OCI-LY3 (cell line): ENCODE measurements at regions not wholly inside any gene's neighbourhood (a gene's known extent, or its start where the extent isn't known, plus 50 kb on each side); places are given as distances from the start of the nearest gene placed in this dataset.

Experiments
- H2AFZ ChIP-seq: fragments of 200-600, 300-600 bp; shearing (Covaris generic); 2 replicates; pipeline ENCODE4 v1.6.0; 2014; ENCODE audit warnings: antibody characterized with exemption, low read depth, low read length
- H3K27ac ChIP-seq: fragments of 200-600, 300-600 bp; sonication (generic); 2 replicates; pipeline ENCODE4 v1.5.1; 2014; ENCODE audit warnings: mild to moderate bottlenecking, low read length, moderate library complexity, mixed read lengths
- H3K27me3 ChIP-seq: fragments of 200-600, 300-600 bp; sonication (generic); 2 replicates; pipeline ENCODE4 v1.6.1; 2014; ENCODE audit warnings: low read depth, low read length, mixed read lengths
- H3K36me3 ChIP-seq: fragments of 200-600, 300-600 bp; sonication (generic); replicated peaks from 2 replicates; pipeline ENCODE3; 2014; ENCODE audit warnings: low read depth, low read length, mixed read lengths
- H3K4me1 ChIP-seq: fragments of 300-600, 200-600 bp; sonication (generic); 2 replicates; pipeline ENCODE4 v1.6.1; 2014; ENCODE audit warnings: low read length, mixed read lengths
- H3K4me2 ChIP-seq: fragments of 200-600, 300-600 bp; sonication (generic); 2 replicates; pipeline ENCODE4 v1.6.1; 2014; ENCODE audit warnings: low read length, mixed read lengths
- H3K4me3 ChIP-seq: fragments of 300-600, 200-600 bp; sonication (generic); 2 replicates; pipeline ENCODE4 v1.5.1; 2014; ENCODE audit warnings: antibody characterized with exemption, mild to moderate bottlenecking, low read length, moderate library complexity
- H3K79me2 ChIP-seq: fragments of 300-600, 200-600 bp; shearing (Covaris generic); 2 replicates; pipeline ENCODE4 v1.6.1; 2014; ENCODE audit warnings: mild to moderate bottlenecking, low read length, mixed read lengths
- H3K9ac ChIP-seq: fragments of 300-600, 200-600 bp; shearing (Covaris generic); 2 replicates; pipeline ENCODE4 v1.6.0; 2014; ENCODE audit warnings: mild to moderate bottlenecking, low read length, moderate library complexity
- H3K9me3 ChIP-seq: fragments of 200-600, 300-600 bp; shearing (Covaris generic); 2 replicates; pipeline ENCODE4 v1.6.1; 2014; ENCODE audit warnings: low read length, mixed read lengths; ENCODE audit not compliant: insufficient read depth
- H4K20me1 ChIP-seq: fragments of 200-600, 300-600 bp; sonication (generic); 2 replicates; pipeline ENCODE4 v1.6.1; 2016; ENCODE audit warnings: low read length, mixed read lengths; ENCODE audit not compliant: insufficient read depth
- CTCF ChIP-seq: fragments of 200-600, 300-600 bp; sonication (generic); IDR thresholded peaks from 2 replicates; pipeline ENCODE4 v1.5.1; 2014; ENCODE audit warnings: antibody characterized with exemption, low read length, low read depth
- EZH2phosphoT487 ChIP-seq: fragments of 200-600 bp; shearing (Covaris generic); IDR thresholded peaks from 2 replicates; pipeline ENCODE4 v1.6.1; 2018; ENCODE audit warnings: antibody characterized with exemption, mixed run types, low read depth

- Histone ChIP-seq H2AFZ (no peak overlapping the region), H3K9me3 (no peaks in the 10 kb centered on the region), H3K4me2 (no peak overlapping the region), H3K36me3 (no peaks in the 10 kb centered on the region), H3K4me1 (no peaks in the 10 kb centered on the region), H3K4me3 (no peak overlapping the region), H3K27ac (no peak overlapping the region), H3K9ac (no peak overlapping the region), H4K20me1 (no peaks in the 10 kb centered on the region), H3K79me2 (no peaks in the 10 kb centered on the region), H3K27me3 (no peaks in the 10 kb centered on the region)
- TF ChIP-seq CTCF, result no peak
- TF ChIP-seq EZH2phosphoT487, result no peak
Measured at GRCh38 chr11:28606930-28607329, 498.7 kb downstream of the METTL15 start.

- Histone ChIP-seq H3K79me2 (no peaks in the 10 kb centered on the region), H3K4me1 (peaks cover 8% of the 10 kb centered on the region), H3K27ac (no peak overlapping the region), H3K36me3 (no peaks in the 10 kb centered on the region), H3K9ac (no peak overlapping the region), H3K9me3 (no peaks in the 10 kb centered on the region), H2AFZ (no peak overlapping the region), H4K20me1 (no peaks in the 10 kb centered on the region), H3K27me3 (no peaks in the 10 kb centered on the region), H3K4me3 (no peak overlapping the region), H3K4me2 (no peak overlapping the region)
- TF ChIP-seq EZH2phosphoT487 (no peak), CTCF (no peak)
Measured at GRCh38 chr11:28599656-28600055, 491.5 kb downstream of the METTL15 start.

GRCh38 chr11:28598531-28598930, 490.3 kb downstream of the METTL15 start:
- Histone ChIP-seq H3K27ac (no peak overlapping the region), H3K9me3 (no peaks in the 10 kb centered on the region), H2AFZ (no peak overlapping the region), H3K36me3 (no peaks in the 10 kb centered on the region), H3K79me2 (no peaks in the 10 kb centered on the region), H4K20me1 (no peaks in the 10 kb centered on the region), H3K27me3 (no peaks in the 10 kb centered on the region), H3K4me3 (no peak overlapping the region), H3K4me2 (no peak overlapping the region), H3K4me1 (peaks cover 8% of the 10 kb centered on the region), H3K9ac (no peak overlapping the region)
- TF ChIP-seq EZH2phosphoT487 (no peak), CTCF (no peak)

- Histone ChIP-seq H2AFZ (no peak overlapping the region), H3K27me3 (no peaks in the 10 kb centered on the region), H4K20me1 (no peaks in the 10 kb centered on the region), H3K9me3 (no peaks in the 10 kb centered on the region), H3K27ac (no peak overlapping the region), H3K4me1 (peaks cover 8% of the 10 kb centered on the region), H3K79me2 (no peaks in the 10 kb centered on the region), H3K4me3 (no peak overlapping the region), H3K36me3 (no peaks in the 10 kb centered on the region), H3K9ac (no peak overlapping the region), H3K4me2 (no peak overlapping the region)
- TF ChIP-seq EZH2phosphoT487 (no peak), CTCF (no peak)
Measured at GRCh38 chr11:28596816-28597215, 488.6 kb downstream of the METTL15 start.
